Breast epithelium (tissue), 3 donors: ENCODE measurements at regions not wholly inside any gene's neighbourhood (a gene's known extent, or its start where the extent isn't known, plus 50 kb on each side); places are given as distances from the start of the nearest gene placed in this dataset.

ENCODE experiments used
- CTCF ChIP-seq, 3 donors: fragments of 450-650 bp; IDR thresholded peaks; one replicate each; pipeline ENCODE4 v1.5.1; 2016 to 2017; ENCODE audit warnings: antibody characterized with exemption in 3 of 3, mild to moderate bottlenecking in 3 of 3, moderate library complexity in 3 of 3
- POLR2A ChIP-seq: fragments of 450-650 bp; IDR thresholded peaks from one replicate; pipeline ENCODE4 v1.6.1; 2016; ENCODE audit warnings: antibody characterized with exemption, mild to moderate bottlenecking, moderate library complexity
- POLR2AphosphoS5 ChIP-seq, 3 donors: sonication (generic); formaldehyde crosslinking; IDR thresholded peaks; one replicate each; pipeline ENCODE4 v1.6.1; 2017; ENCODE audit warnings: antibody characterized with exemption in 3 of 3

DNA sequence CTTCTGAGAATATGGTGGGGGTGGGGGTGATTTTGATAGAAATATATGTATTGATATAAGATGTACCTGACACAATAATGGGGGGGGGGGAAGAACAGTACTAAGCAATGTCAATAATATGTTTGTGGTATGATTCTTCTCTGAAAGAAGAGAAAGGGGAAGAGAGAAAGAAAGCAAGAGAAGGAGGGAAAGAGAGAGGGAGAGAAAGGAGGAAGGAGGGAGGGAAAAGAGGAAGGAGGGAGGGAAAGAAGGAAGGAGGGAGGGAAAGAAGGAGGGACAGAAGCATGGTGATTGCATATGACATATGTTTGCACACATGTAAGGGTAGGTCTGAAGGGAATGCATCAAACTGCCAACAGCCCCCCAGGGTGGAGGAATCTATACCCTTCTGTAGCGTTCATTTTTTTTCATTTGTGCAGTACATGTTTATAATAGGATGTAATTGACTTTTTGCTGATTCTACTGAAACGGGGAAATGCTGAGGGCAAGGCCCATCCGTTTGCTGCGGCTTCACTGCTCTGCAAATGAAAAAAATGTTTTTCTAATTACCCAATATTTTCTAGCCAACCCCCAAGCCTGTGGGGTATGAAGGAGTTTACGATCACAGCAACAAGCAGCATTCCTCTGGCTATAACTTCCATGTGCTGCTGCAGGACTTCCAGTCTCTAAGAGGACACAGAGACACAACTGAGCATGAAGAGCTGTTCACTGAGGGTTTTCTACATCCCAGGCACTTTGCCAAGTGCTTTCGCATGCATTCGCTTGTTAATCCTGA, 119.3 kb upstream of the ZC3H12A start:
- no peak for TF ChIP-seq CTCF (IDR thresholded peaks at IDR 0.05)
- TF ChIP-seq POLR2AphosphoS5 (IDR thresholded peaks at IDR 0.05) = no peak
- TF ChIP-seq POLR2A = no peak
